Osteoblast (primary cell): ENCODE measurements at regions not wholly inside any gene's neighbourhood (a gene's known extent, or its start where the extent isn't known, plus 50 kb on each side); places are given as distances from the start of the nearest gene placed in this dataset.

Source experiments
- DNase-seq: peaks from one replicate; pipeline ENCODE4 v3.0.0; 2011; ENCODE audit warnings: low spot score, mixed read lengths; ENCODE audit not compliant: insufficient read length; ENCODE audit errors: missing footprints
- H2AFZ ChIP-seq: 2 replicates; pipeline ENCODE4 v1.6.0; 2011; ENCODE audit warnings: mild to moderate bottlenecking, low read length
- H3K27ac ChIP-seq: 2 replicates; pipeline ENCODE4 v1.5.1; 2011; ENCODE audit warnings: mild to moderate bottlenecking, low read depth, low read length, moderate library complexity
- H3K27me3 ChIP-seq: 2 replicates; pipeline ENCODE4 v1.6.0; 2012; ENCODE audit warnings: mild to moderate bottlenecking, control low read depth, inconsistent platforms, low read length, moderate library complexity; ENCODE audit not compliant: insufficient read depth
- H3K36me3 ChIP-seq: 2 replicates; pipeline ENCODE4 v1.5.1; 2011; ENCODE audit warnings: mild to moderate bottlenecking, low read length, control low read depth, moderate library complexity; ENCODE audit not compliant: insufficient read depth
- H3K4me1 ChIP-seq: 2 replicates; pipeline ENCODE4 v1.5.1; 2011; ENCODE audit warnings: mild to moderate bottlenecking, low read length, control low read depth, moderate library complexity; ENCODE audit not compliant: insufficient read depth
- H3K4me2 ChIP-seq: 2 replicates; pipeline ENCODE4 v1.6.0; 2011; ENCODE audit warnings: mild to moderate bottlenecking, low read length; ENCODE audit not compliant: insufficient read depth
- H3K4me3 ChIP-seq: fragments of 200-600 bp; sonication (generic); 3 replicates; pipeline ENCODE4 v1.5.1; 2012; ENCODE audit warnings: mild to moderate bottlenecking, low read length, inconsistent platforms; ENCODE audit not compliant: insufficient read depth
- H3K79me2 ChIP-seq: 2 replicates; pipeline ENCODE4 v1.6.0; 2012; ENCODE audit warnings: mild to moderate bottlenecking, low read length, control low read depth, inconsistent platforms; ENCODE audit not compliant: insufficient read depth
- H3K9me3 ChIP-seq: 2 replicates; pipeline ENCODE4 v1.5.1; 2011; ENCODE audit warnings: low read depth, low read length, control low read depth
- H4K20me1 ChIP-seq: 2 replicates; pipeline ENCODE4 v1.6.0; 2012; ENCODE audit warnings: mild to moderate bottlenecking, low read length, control low read depth; ENCODE audit not compliant: insufficient read depth
- CTCF ChIP-seq: IDR thresholded peaks from 2 replicates; pipeline ENCODE4 v1.5.1; 2011; ENCODE audit warnings: mild to moderate bottlenecking, low read depth, low read length, moderate library complexity; ENCODE audit errors: extremely low read depth

- H4K20me1 ChIP-seq: no peaks in the 10 kb centered on the region
- H3K4me3 ChIP-seq: no peak overlapping the region
- H2AFZ ChIP-seq: no peak overlapping the region
- no peak overlapping the region for H3K27ac ChIP-seq
- DNase-seq: no peak
- no peak overlapping the region for H3K4me2 ChIP-seq
- no peak for TF ChIP-seq CTCF
- no peaks in the 10 kb centered on the region for H3K79me2 ChIP-seq
- H3K9me3 ChIP-seq: no peaks in the 10 kb centered on the region
- H3K27me3 ChIP-seq: no peaks in the 10 kb centered on the region
- no peaks in the 10 kb centered on the region for H3K4me1 ChIP-seq
- no peaks in the 10 kb centered on the region for H3K36me3 ChIP-seq
These were observed 90.0 kb upstream of the PCDH10 start for GRCh38 chr4:133059117-133059516.

DNA sequence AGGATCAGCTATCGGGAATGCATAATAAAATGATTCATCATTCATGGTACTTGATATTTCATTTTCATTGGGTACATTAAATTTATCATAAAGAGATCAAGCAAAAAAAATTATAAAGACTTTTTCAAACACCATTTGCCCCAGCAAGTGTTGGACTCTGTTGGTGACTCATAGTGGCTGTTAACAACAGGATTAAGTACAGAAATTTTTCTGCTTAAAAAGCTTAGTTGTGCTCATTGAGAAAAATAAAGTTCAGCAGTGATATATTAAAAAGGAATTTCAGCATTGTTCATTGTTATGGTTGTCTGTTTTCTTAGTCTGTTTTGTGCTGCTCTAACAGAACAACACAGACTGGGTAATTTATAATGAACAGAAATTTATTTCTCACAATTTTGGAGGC is 86.2 kb upstream of the PCDH10 start:
- Histone ChIP-seq H3K4me1 (no peaks in the 10 kb centered on the region), H3K36me3 (no peaks in the 10 kb centered on the region), H2AFZ (no peak overlapping the region), H3K4me2 (no peak overlapping the region), H4K20me1 (no peaks in the 10 kb centered on the region), H3K4me3 (no peak overlapping the region), H3K27me3 (no peaks in the 10 kb centered on the region), H3K27ac (no peak overlapping the region), H3K9me3 (no peaks in the 10 kb centered on the region), H3K79me2 (no peaks in the 10 kb centered on the region)
- TF ChIP-seq CTCF: no peak
- no peak for DNase-seq

DNA sequence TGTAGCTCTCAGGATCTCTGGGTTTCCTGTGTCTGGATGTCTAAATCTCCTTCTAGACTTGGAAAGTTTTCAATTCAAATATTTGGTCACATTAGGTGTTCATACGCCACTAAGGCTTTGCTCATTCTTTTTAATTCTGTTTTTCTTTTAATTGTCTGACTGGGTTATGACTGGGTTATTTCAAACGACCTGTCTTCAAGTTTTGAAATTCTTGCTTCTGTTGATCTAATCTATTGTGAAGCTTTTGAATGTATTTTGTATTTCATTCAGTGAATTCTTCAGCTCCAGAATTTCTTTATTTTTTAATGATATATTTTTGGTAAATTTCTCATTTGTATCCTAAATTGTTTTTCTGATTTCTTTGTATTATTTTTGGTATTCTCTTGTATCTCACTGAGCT is 81.0 kb upstream of the PCDH10 start:
- Histone ChIP-seq H3K4me3 (no peak overlapping the region), H3K36me3 (no peaks in the 10 kb centered on the region), H3K4me1 (no peaks in the 10 kb centered on the region), H4K20me1 (no peaks in the 10 kb centered on the region), H3K4me2 (no peak overlapping the region), H3K9me3 (peaks cover 7% of the 10 kb centered on the region), H2AFZ (no peak overlapping the region), H3K27ac (no peak overlapping the region), H3K79me2 (no peaks in the 10 kb centered on the region), H3K27me3 (no peaks in the 10 kb centered on the region)
- no peak for TF ChIP-seq CTCF
- no peak for DNase-seq

GRCh38 chr4:133081246-133081645 is 67.8 kb upstream of the PCDH10 start:
- DNase-seq: no peak
- H3K79me2 ChIP-seq: no peaks in the 10 kb centered on the region
- H3K9me3 ChIP-seq: peaks cover 3% of the 10 kb centered on the region
- no peak overlapping the region for H3K4me2 ChIP-seq
- no peak overlapping the region for H3K4me3 ChIP-seq
- no peak overlapping the region for H3K27ac ChIP-seq
- no peak overlapping the region for H2AFZ ChIP-seq
- H3K4me1 ChIP-seq: no peaks in the 10 kb centered on the region
- no peaks in the 10 kb centered on the region for H4K20me1 ChIP-seq
- H3K36me3 ChIP-seq: no peaks in the 10 kb centered on the region
- no peak for TF ChIP-seq CTCF
- H3K27me3 ChIP-seq: no peaks in the 10 kb centered on the region
